KMS-11 (cell line): ENCODE measurements at regions not wholly inside any gene's neighbourhood (a gene's known extent, or its start where the extent isn't known, plus 50 kb on each side); places are given as distances from the start of the nearest gene placed in this dataset.

Experiments used
- H2AFZ ChIP-seq: fragments of 200-600 bp; sonication (generic); 2 replicates; pipeline ENCODE4 v1.6.1; 2016; ENCODE audit warnings: antibody characterized with exemption, mixed run types, low read depth
- H3K27ac ChIP-seq: fragments of 200-600 bp; sonication (generic); 2 replicates; pipeline ENCODE4 v1.6.1; 2016; ENCODE audit warnings: mild to moderate bottlenecking, mixed run types
- H3K27me3 ChIP-seq: fragments of 200-600 bp; sonication (generic); 2 replicates; pipeline ENCODE4 v1.6.1; 2017; ENCODE audit warnings: mild to moderate bottlenecking, low read depth, mixed run types, moderate library complexity; ENCODE audit not compliant: insufficient read depth
- H3K36me3 ChIP-seq: fragments of 200-600 bp; sonication (generic); 2 replicates; pipeline ENCODE4 v1.6.1; 2017; ENCODE audit warnings: mild to moderate bottlenecking, mixed run types; ENCODE audit not compliant: insufficient read depth
- H3K4me1 ChIP-seq: fragments of 200-600 bp; sonication (generic); 2 replicates; pipeline ENCODE4 v1.6.1; 2016; ENCODE audit warnings: mild to moderate bottlenecking, low read depth, mixed run types; ENCODE audit not compliant: poor library complexity, severe bottlenecking
- H3K4me2 ChIP-seq: fragments of 200-600 bp; sonication (generic); 2 replicates; pipeline ENCODE4 v1.7.0; 2016; ENCODE audit warnings: mild to moderate bottlenecking, mixed run types
- H3K4me3 ChIP-seq: fragments of 200-600 bp; sonication (generic); IDR thresholded peaks from 2 replicates; pipeline ENCODE4 v1.6.1; 2017; ENCODE audit warnings: low read depth, low read length, mixed read lengths; ENCODE audit not compliant: insufficient read depth
- H3K79me2 ChIP-seq: fragments of 200-600 bp; sonication (generic); 2 replicates; pipeline ENCODE4 v1.6.1; 2016; ENCODE audit warnings: low read depth, mixed run types; ENCODE audit not compliant: insufficient read depth
- H3K9ac ChIP-seq: fragments of 200-600 bp; sonication (generic); 2 replicates; pipeline ENCODE4 v1.6.1; 2016; ENCODE audit warnings: mild to moderate bottlenecking, mixed run types
- H4K20me1 ChIP-seq: fragments of 200-600 bp; sonication (generic); 2 replicates; pipeline ENCODE4 v1.6.1; 2016; ENCODE audit warnings: mild to moderate bottlenecking, mixed run types; ENCODE audit not compliant: insufficient read depth
- TF ChIP-seq, protein P1 (sequence below): fragments of 200-600 bp; sonication (generic); conservative IDR thresholded peaks from 2 replicates; pipeline ENCODE4 v1.6.1; 2017; ENCODE audit warnings: low read depth, mild to moderate bottlenecking, antibody characterized with exemption, low read length, moderate library complexity, mixed read lengths

GRCh38 chr11:109828387-109828786, 264.8 kb upstream of the ZC3H12C start:
- H3K27ac ChIP-seq = no peak overlapping the region
- H3K36me3 ChIP-seq = no peaks in the 10 kb centered on the region
- TF ChIP-seq, protein P1, sequence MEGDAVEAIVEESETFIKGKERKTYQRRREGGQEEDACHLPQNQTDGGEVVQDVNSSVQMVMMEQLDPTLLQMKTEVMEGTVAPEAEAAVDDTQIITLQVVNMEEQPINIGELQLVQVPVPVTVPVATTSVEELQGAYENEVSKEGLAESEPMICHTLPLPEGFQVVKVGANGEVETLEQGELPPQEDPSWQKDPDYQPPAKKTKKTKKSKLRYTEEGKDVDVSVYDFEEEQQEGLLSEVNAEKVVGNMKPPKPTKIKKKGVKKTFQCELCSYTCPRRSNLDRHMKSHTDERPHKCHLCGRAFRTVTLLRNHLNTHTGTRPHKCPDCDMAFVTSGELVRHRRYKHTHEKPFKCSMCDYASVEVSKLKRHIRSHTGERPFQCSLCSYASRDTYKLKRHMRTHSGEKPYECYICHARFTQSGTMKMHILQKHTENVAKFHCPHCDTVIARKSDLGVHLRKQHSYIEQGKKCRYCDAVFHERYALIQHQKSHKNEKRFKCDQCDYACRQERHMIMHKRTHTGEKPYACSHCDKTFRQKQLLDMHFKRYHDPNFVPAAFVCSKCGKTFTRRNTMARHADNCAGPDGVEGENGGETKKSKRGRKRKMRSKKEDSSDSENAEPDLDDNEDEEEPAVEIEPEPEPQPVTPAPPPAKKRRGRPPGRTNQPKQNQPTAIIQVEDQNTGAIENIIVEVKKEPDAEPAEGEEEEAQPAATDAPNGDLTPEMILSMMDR = no peak
- no peaks in the 10 kb centered on the region for H3K27me3 ChIP-seq
- H3K4me3 ChIP-seq = no peak overlapping the region
- no peaks in the 10 kb centered on the region for H4K20me1 ChIP-seq
- H3K4me2 ChIP-seq = no peak overlapping the region
- H3K79me2 ChIP-seq = no peaks in the 10 kb centered on the region
- no peak overlapping the region for H3K9ac ChIP-seq
- no peaks in the 10 kb centered on the region for H3K4me1 ChIP-seq
- no peak overlapping the region for H2AFZ ChIP-seq

GRCh38 chr11:109838026-109838425, 255.2 kb upstream of the ZC3H12C start:
- Histone ChIP-seq H3K79me2 (no peaks in the 10 kb centered on the region), H2AFZ (no peak overlapping the region), H3K4me1 (no peaks in the 10 kb centered on the region), H3K4me2 (no peak overlapping the region), H3K27ac (no peak overlapping the region), H3K27me3 (no peaks in the 10 kb centered on the region), H3K36me3 (no peaks in the 10 kb centered on the region), H3K9ac (no peak overlapping the region), H3K4me3 (no peak overlapping the region), H4K20me1 (no peaks in the 10 kb centered on the region)
- TF ChIP-seq, protein P1 = no peak

DNA sequence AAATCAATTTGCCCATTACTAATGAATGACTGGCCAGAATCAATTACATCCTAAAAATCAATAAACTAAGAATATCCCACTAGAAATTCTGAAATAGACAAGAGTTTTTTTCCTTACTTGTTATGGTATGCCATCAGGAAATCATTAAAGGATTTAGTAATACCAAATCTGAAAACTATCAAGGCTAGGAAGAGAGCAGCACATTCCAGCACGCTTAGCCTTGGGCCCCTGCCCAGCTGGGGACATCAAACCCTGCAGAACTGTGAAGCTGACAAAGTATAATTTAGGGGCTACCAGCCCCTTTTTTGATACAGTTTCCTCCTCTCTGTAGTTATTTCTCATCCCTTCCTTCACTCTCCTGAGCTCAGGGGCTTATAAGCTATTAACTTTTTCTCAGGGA, 247.8 kb upstream of the ZC3H12C start:
- Histone ChIP-seq H3K27ac (no peak overlapping the region), H2AFZ (no peak overlapping the region), H3K4me2 (no peak overlapping the region), H3K4me1 (no peaks in the 10 kb centered on the region), H3K27me3 (no peaks in the 10 kb centered on the region), H3K36me3 (no peaks in the 10 kb centered on the region), H3K9ac (no peak overlapping the region), H3K79me2 (no peaks in the 10 kb centered on the region), H3K4me3 (no peak overlapping the region), H4K20me1 (no peaks in the 10 kb centered on the region)
- TF ChIP-seq, protein P1 = no peak

- Histone ChIP-seq H2AFZ (no peak overlapping the region), H3K27ac (no peak overlapping the region), H3K36me3 (no peaks in the 10 kb centered on the region), H3K9ac (no peak overlapping the region), H3K27me3 (no peaks in the 10 kb centered on the region), H3K4me2 (no peak overlapping the region), H3K4me1 (peaks cover under 1% of the 10 kb centered on the region), H3K79me2 (no peaks in the 10 kb centered on the region), H3K4me3 (no peak overlapping the region), H4K20me1 (no peaks in the 10 kb centered on the region)
- TF ChIP-seq, protein P1 = no peak
Observed at GRCh38 chr11:109847621-109848020, 245.6 kb upstream of the ZC3H12C start.
